HEK293 (cell line): ENCODE measurements at regions not wholly inside any gene's neighbourhood (a gene's known extent, or its start where the extent isn't known, plus 50 kb on each side); places are given as distances from the start of the nearest gene placed in this dataset.

Experiments used
- CTCF ChIA-PET: fragments of 350-600 bp; formaldehyde crosslinking; extraction: SDS; loops from one replicate; lab custom pipeline; 2021; ENCODE audit warnings: antibody characterized with exemption; lab: Yijun Ruan, JAX
- POLR2A ChIA-PET: fragments of 300-600 bp; formaldehyde crosslinking; extraction: SDS; loops from one replicate; lab custom pipeline; 2020; ENCODE audit warnings: antibody characterized with exemption, inconsistent platforms; lab: Yijun Ruan, JAX
- H3K27ac ChIP-seq: fragments of 200-500 bp; sonication (Bioruptor generic); 2 replicates; pipeline ENCODE4 v1.5.1; 2014; ENCODE audit warnings: low read depth, low read length, control low read depth, inconsistent platforms; ENCODE audit errors: extremely low read depth
- H3K36me3 ChIP-seq, 2 experiments: fragments of 200-500 bp in 1 of 2; sonication (Bioruptor generic) in 1 of 2; 1 replicate in 1 of 2; 2 replicates in 1 of 2; pipeline ENCODE4 v1.5.1; 2014 to 2017; ENCODE audit warnings: inconsistent platforms in 2 of 2, low read length in 2 of 2; ENCODE audit not compliant: control insufficient read depth in 2 of 2, insufficient read depth in 1 of 2
- H3K4me1 ChIP-seq: fragments of 200-500 bp; sonication (Bioruptor generic); 2 replicates; pipeline ENCODE4 v1.5.1; 2014; ENCODE audit warnings: mild to moderate bottlenecking, low read length, inconsistent platforms; ENCODE audit not compliant: control insufficient read depth, insufficient read depth
- H3K4me3 ChIP-seq: 2 replicates; pipeline ENCODE4 v1.5.1; 2011; ENCODE audit warnings: low read depth, mild to moderate bottlenecking, control low read depth, low read length, moderate library complexity
- H3K9me3 ChIP-seq: fragments of 200-500 bp; sonication (Bioruptor generic); 2 replicates; pipeline ENCODE4 v1.5.1; 2014; ENCODE audit warnings: low read depth, low read length, inconsistent platforms; ENCODE audit not compliant: control insufficient read depth, insufficient read depth
- ATF2 ChIP-seq: fragments of 450-650 bp; formaldehyde crosslinking; IDR thresholded peaks from 2 replicates; pipeline ENCODE4 v1.5.1; 2016; ENCODE audit warnings: missing biosample characterization, missing genetic modification characterization, low read depth
- ELK4 ChIP-seq: IDR thresholded peaks from 2 replicates; pipeline ENCODE4 v1.6.1; 2011; ENCODE audit warnings: mild to moderate bottlenecking, low read depth, low read length, borderline replicate concordance
- FEZF1 ChIP-seq: fragments of 450-650 bp; formaldehyde crosslinking; IDR thresholded peaks from 2 replicates; pipeline ENCODE4 v1.5.1; 2016; ENCODE audit warnings: missing biosample characterization, missing genetic modification characterization
- GFI1B ChIP-seq: fragments of 450-650 bp; formaldehyde crosslinking; IDR thresholded peaks from 2 replicates; pipeline ENCODE4 v1.5.1; 2016; ENCODE audit warnings: missing biosample characterization, missing genetic modification characterization
- GLI4 ChIP-seq: fragments of 450-650 bp; formaldehyde crosslinking; IDR thresholded peaks from 2 replicates; pipeline ENCODE4 v1.5.1; 2016; ENCODE audit warnings: missing biosample characterization, missing genetic modification characterization
- GLIS2 ChIP-seq: fragments of 450-650 bp; formaldehyde crosslinking; IDR thresholded peaks from 2 replicates; pipeline ENCODE4 v1.5.1; 2016; ENCODE audit warnings: missing biosample characterization, missing genetic modification characterization
- HOXA7 ChIP-seq: sonication (generic); formaldehyde crosslinking; IDR thresholded peaks from 2 replicates; pipeline ENCODE4 v1.8.1; 2022; ENCODE audit warnings: missing genetic modification reagents, borderline replicate concordance
- PRDM4 ChIP-seq: fragments of 450-650 bp; formaldehyde crosslinking; IDR thresholded peaks from 2 replicates; pipeline ENCODE4 v1.5.1; 2017; ENCODE audit warnings: missing biosample characterization, missing genetic modification characterization
- SCRT2 ChIP-seq: fragments of 450-650 bp; formaldehyde crosslinking; IDR thresholded peaks from 2 replicates; pipeline ENCODE4 v1.5.1; 2016; ENCODE audit warnings: missing biosample characterization, missing genetic modification characterization
- ZBTB20 ChIP-seq: fragments of 450-650 bp; formaldehyde crosslinking; IDR thresholded peaks from 2 replicates; pipeline ENCODE4 v1.5.1; 2016; ENCODE audit warnings: missing biosample characterization, missing genetic modification characterization
- ZNF23 ChIP-seq: fragments of 450-650 bp; formaldehyde crosslinking; IDR thresholded peaks from 2 replicates; pipeline ENCODE4 v1.5.1; 2016; ENCODE audit warnings: missing biosample characterization, missing genetic modification characterization, borderline replicate concordance
- ZNF26 ChIP-seq: fragments of 450-650 bp; formaldehyde crosslinking; IDR thresholded peaks from 2 replicates; pipeline ENCODE4 v1.5.1; 2016; ENCODE audit warnings: missing biosample characterization, missing genetic modification characterization
- ZNF341 ChIP-seq: fragments of 450-650 bp; formaldehyde crosslinking; IDR thresholded peaks from 2 replicates; pipeline ENCODE4; 2016; ENCODE audit warnings: low read depth, missing biosample characterization, missing genetic modification characterization
- ZNF366 ChIP-seq: fragments of 450-650 bp; formaldehyde crosslinking; conservative IDR thresholded peaks from 2 replicates; pipeline ENCODE4 v1.5.1; 2016; ENCODE audit warnings: missing biosample characterization, missing genetic modification characterization
- ZNF423 ChIP-seq: fragments of 450-650 bp; formaldehyde crosslinking; IDR thresholded peaks from 2 replicates; pipeline ENCODE4 v1.5.1; 2016; ENCODE audit warnings: missing biosample characterization, missing genetic modification characterization
- ZNF529 ChIP-seq: fragments of 450-650 bp; formaldehyde crosslinking; IDR thresholded peaks from 2 replicates; pipeline ENCODE4 v1.5.1; 2017; ENCODE audit warnings: missing genetic modification characterization, missing biosample characterization; ENCODE audit not compliant: insufficient replicate concordance
- ZNF704 ChIP-seq: fragments of 450-650 bp; formaldehyde crosslinking; IDR thresholded peaks from 2 replicates; pipeline ENCODE4 v1.5.1; 2016; ENCODE audit warnings: missing biosample characterization, missing genetic modification characterization
- ZNF76 ChIP-seq: fragments of 450-650 bp; formaldehyde crosslinking; IDR thresholded peaks from 2 replicates; pipeline ENCODE4; 2016; ENCODE audit warnings: low read depth, missing biosample characterization, missing genetic modification characterization, borderline replicate concordance
- ZNF768 ChIP-seq: fragments of 450-650 bp; formaldehyde crosslinking; IDR thresholded peaks from 2 replicates; pipeline ENCODE4 v1.5.1; 2018; ENCODE audit warnings: missing biosample characterization, mild to moderate bottlenecking, missing genetic modification characterization
- ZSCAN4 ChIP-seq: fragments of 450-650 bp; formaldehyde crosslinking; IDR thresholded peaks from 2 replicates; pipeline ENCODE4 v1.5.1; 2017; ENCODE audit warnings: missing biosample characterization, missing genetic modification characterization

GRCh38 chr5:155699385-155699784 lies 627.6 kb upstream of the SGCD start:
- Histone ChIP-seq H3K36me3 (no peaks in the 10 kb centered on the region), H3K4me1 (no peaks in the 10 kb centered on the region), H3K9me3 (no peaks in the 10 kb centered on the region), H3K27ac (no peak overlapping the region), H3K4me3 (no peak overlapping the region)
- CTCF ChIA-PET = no interaction called here
- TF ChIP-seq ZNF704 (tag by site-specific recombination) = no peak
- TF ChIP-seq PRDM4 = no peak
- no peak for TF ChIP-seq ZNF76
- TF ChIP-seq ZNF23 (tag by site-specific recombination) = no peak
- no peak for TF ChIP-seq SCRT2 (tag by site-specific recombination)
- no peak for TF ChIP-seq ATF2 (tag by site-specific recombination)
- TF ChIP-seq GLI4 (tag by site-specific recombination) = no peak
- TF ChIP-seq ZNF423 (tag by site-specific recombination) = no peak
- TF ChIP-seq ZNF529 (tag by site-specific recombination) = no peak
- TF ChIP-seq ZNF366 (tag by site-specific recombination) = no peak
- no peak for TF ChIP-seq ZBTB20
- no peak for TF ChIP-seq ZNF26 (tag by site-specific recombination)
- no peak for TF ChIP-seq ZNF768 (tag by site-specific recombination)
- no peak for TF ChIP-seq GLIS2 (tag by site-specific recombination)
- no peak for TF ChIP-seq GFI1B (tag by site-specific recombination)
- TF ChIP-seq ZNF341 = no peak
- no peak for TF ChIP-seq ZSCAN4
- TF ChIP-seq HOXA7 = no peak
- TF ChIP-seq FEZF1 (tag by site-specific recombination) = no peak
- no peak for TF ChIP-seq ELK4
- POLR2A ChIA-PET = no interaction called here
